ENCODE measurements at regions not wholly inside any gene's neighbourhood (a gene's known extent, or its start where the extent isn't known, plus 50 kb on each side); places are given as distances from the start of the nearest gene placed in this dataset.

GRCh38 chr2:193349642-193350041 is 1154.9 kb upstream of the TMEFF2 start:
- no peak for DNase-seq

- no peak for DNase-seq
Observed at GRCh38 chr2:193348055-193348454, 1153.3 kb upstream of the TMEFF2 start.

- DNase-seq: no peak
Observed at GRCh38 chr2:193336781-193337180, 1142.0 kb upstream of the TMEFF2 start.

- DNase-seq: no peak
Observed at GRCh38 chr2:193334401-193334800, 1139.7 kb upstream of the TMEFF2 start.

GRCh38 chr2:193333539-193333938 is 1138.8 kb upstream of the TMEFF2 start:
- DNase-seq: no peak

GRCh38 chr2:193332941-193333340 is 1138.2 kb upstream of the TMEFF2 start:
- DNase-seq: no peak

- no peak for DNase-seq
Observed at GRCh38 chr2:193331676-193332075, 1136.9 kb upstream of the TMEFF2 start.

- DNase-seq: no peak
Observed at GRCh38 chr2:193326296-193326695, 1131.6 kb upstream of the TMEFF2 start.

- no peak for DNase-seq
Observed at GRCh38 chr2:193315428-193316091, 1120.8 kb upstream of the TMEFF2 start.

GRCh38 chr2:193303464-193303863 is 1108.7 kb upstream of the TMEFF2 start:
- no peak for DNase-seq

GRCh38 chr2:193294371-193294770 is 1099.6 kb upstream of the TMEFF2 start:
- no peak for DNase-seq

- DNase-seq: no peak
Observed at GRCh38 chr2:193279361-193279760, 1084.6 kb upstream of the TMEFF2 start.

- no peak for DNase-seq
Observed at GRCh38 chr2:193276988-193277387, 1082.3 kb upstream of the TMEFF2 start.

GRCh38 chr2:193276560-193276959 is 1081.8 kb upstream of the TMEFF2 start:
- no peak for DNase-seq

- DNase-seq: no peak
Observed at GRCh38 chr2:193276069-193276468, 1081.3 kb upstream of the TMEFF2 start.

GRCh38 chr2:193272011-193272410 is 1077.3 kb upstream of the TMEFF2 start:
- no peak for DNase-seq

- DNase-seq: no peak
Observed at GRCh38 chr2:193270816-193271215, 1076.1 kb upstream of the TMEFF2 start.

- DNase-seq: no peak
Observed at GRCh38 chr2:193267496-193268002, 1072.8 kb upstream of the TMEFF2 start.

GRCh38 chr2:193253014-193253530 is 1058.3 kb upstream of the TMEFF2 start:
- no peak for DNase-seq

- DNase-seq: no peak
Observed at GRCh38 chr2:193251909-193252308, 1057.2 kb upstream of the TMEFF2 start.

GRCh38 chr2:193250389-193250788 is 1055.7 kb upstream of the TMEFF2 start:
- no peak for DNase-seq

- DNase-seq: no peak
Observed at GRCh38 chr2:193240752-193241151, 1046.0 kb upstream of the TMEFF2 start.

- DNase-seq: no peak
Observed at GRCh38 chr2:193231634-193232033, 1036.9 kb upstream of the TMEFF2 start.

- no peak for DNase-seq
Observed at GRCh38 chr2:193228276-193228675, 1033.5 kb upstream of the TMEFF2 start.

GRCh38 chr2:193222454-193222853 is 1027.7 kb upstream of the TMEFF2 start:
- no peak for DNase-seq
